ENCODE measurements at regions not wholly inside any gene's neighbourhood (a gene's known extent, or its start where the extent isn't known, plus 50 kb on each side); places are given as distances from the start of the nearest gene placed in this dataset.

GRCh38 chr17:79233916-79234551 lies 159.4 kb downstream of the ENGASE start:
- TF ChIP-seq CTCF (conservative IDR thresholded peaks at IDR 0.05) = no peak
- no peak for TF ChIP-seq ZFX (IDR thresholded peaks at IDR 0.05)

All from C4-2B (cell line).